GM10248 (cell line): ENCODE measurements at regions not wholly inside any gene's neighbourhood (a gene's known extent, or its start where the extent isn't known, plus 50 kb on each side); places are given as distances from the start of the nearest gene placed in this dataset.
"Not testable (repeated sequence)": the region's sequence is repeated elsewhere in the genome, so short reads cannot be mapped to it uniquely, and the experiment has no call there.

Source experiments
- CTCF ChIA-PET: fragments of 300-600 bp; sonication (Branson Sonifier 250); formaldehyde crosslinking; extraction: SDS; loops from one replicate; lab custom pipeline; 2021; ENCODE audit warnings: antibody characterized with exemption; lab: Yijun Ruan, JAX
- POLR2A ChIA-PET: fragments of 350-650 bp; sonication (Branson Sonifier 250); formaldehyde crosslinking; extraction: SDS; loops from one replicate; lab custom pipeline; 2020; ENCODE audit warnings: antibody characterized with exemption; lab: Yijun Ruan, JAX
- DNase-seq: peaks from one replicate; pipeline ENCODE4 v3.0.0; 2012; ENCODE audit errors: extremely low spot score
- CTCF ChIP-seq: IDR thresholded peaks from 2 replicates; pipeline ENCODE4 v1.5.1; 2012; ENCODE audit warnings: mild to moderate bottlenecking, low read depth; ENCODE audit errors: extremely low read depth, missing control alignments, control extremely low read depth

- POLR2A ChIA-PET, result no interaction called here
- DNase-seq, result no peak
- CTCF ChIA-PET, result no interaction called here
- no peak for TF ChIP-seq CTCF
Measured at GRCh38 chr16:65702707-65703402, 581.0 kb upstream of the CDH11 start.

- ChIA-PET CTCF (no interaction called here), POLR2A (no interaction called here)
- no peak for TF ChIP-seq CTCF
- no peak for DNase-seq
Measured at GRCh38 chr16:65700596-65700995, 578.7 kb upstream of the CDH11 start.

- CTCF ChIA-PET, result no interaction called here
- no peak for DNase-seq
- no peak for TF ChIP-seq CTCF
- POLR2A ChIA-PET, result no interaction called here
Measured at GRCh38 chr16:65698791-65699321, 577.0 kb upstream of the CDH11 start.

- CTCF ChIA-PET, result no interaction called here
- no peak for DNase-seq
- POLR2A ChIA-PET, result interaction anchor here (0.7 kb wide), 1 partner anchor 270 kb away, joined by 3 read pairs; no protein-coding TSS in a partner anchor
- no peak for TF ChIP-seq CTCF
Measured at GRCh38 chr16:65697521-65697920, 575.7 kb upstream of the CDH11 start.

DNA sequence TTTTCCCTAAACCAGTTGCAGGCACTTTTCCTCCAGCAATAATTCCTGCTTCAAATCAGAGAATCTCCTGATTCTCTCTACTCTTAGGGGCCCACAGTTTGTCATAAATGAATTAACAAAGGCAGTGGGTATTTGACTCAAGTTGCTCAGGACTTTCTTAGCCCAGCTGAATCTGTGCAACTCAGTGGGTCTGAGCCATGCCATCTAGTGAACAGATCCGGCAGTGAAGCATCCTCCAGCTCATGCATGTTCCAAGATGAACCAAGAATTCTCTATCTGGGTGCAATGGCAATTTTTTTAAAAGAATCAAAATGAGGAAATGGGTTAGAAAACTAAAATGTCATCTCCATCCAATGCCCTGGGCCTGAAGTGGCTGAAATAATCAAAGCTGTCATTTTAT is 575.2 kb upstream of the CDH11 start:
- ChIA-PET CTCF (no interaction called here), POLR2A (no interaction called here)
- TF ChIP-seq CTCF, result no peak
- DNase-seq, result no peak

GRCh38 chr16:65691846-65692245 is 570.0 kb upstream of the CDH11 start:
- DNase-seq, POLR2A ChIA-PET, CTCF ChIA-PET: not testable (repeated sequence)

DNA sequence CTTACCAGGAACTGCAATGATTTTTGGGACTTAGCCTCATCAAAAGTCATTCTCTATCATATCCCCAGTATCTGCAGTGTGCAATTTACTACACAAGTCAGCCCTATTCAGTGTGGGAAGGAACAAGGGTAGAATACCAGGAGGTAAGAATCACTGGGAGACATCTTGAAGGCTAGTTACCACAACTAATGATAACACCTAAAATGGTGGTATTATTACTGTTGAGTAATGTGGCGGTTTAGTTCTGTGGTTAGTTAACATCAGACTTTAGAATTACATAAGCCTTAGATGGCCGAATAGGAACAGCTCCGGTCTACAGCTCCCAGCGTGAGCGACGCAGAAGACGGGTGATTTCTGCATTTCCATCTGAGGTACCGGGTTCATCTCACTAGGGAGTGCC is 567.9 kb upstream of the CDH11 start:
- no peak for TF ChIP-seq CTCF
- ChIA-PET CTCF (no interaction called here), POLR2A (no interaction called here)
- DNase-seq, result no peak
